Glutamatergic neuron (in vitro differentiated cells): ENCODE measurements at regions not wholly inside any gene's neighbourhood (a gene's known extent, or its start where the extent isn't known, plus 50 kb on each side); places are given as distances from the start of the nearest gene placed in this dataset.

Experiments used
- DNase-seq: peaks from one replicate; pipeline ENCODE4 v3.0.0; 2022
- H3K27ac Mint-ChIP-seq: one replicate; pipeline ENCODE4 v1.8.0; 2020; ENCODE audit warnings: mild to moderate bottlenecking, mixed read lengths, inconsistent platforms; ENCODE audit not compliant: unreplicated experiment
- H3K27me3 Mint-ChIP-seq: one replicate; pipeline ENCODE4 v1.8.0; 2020; ENCODE audit warnings: mild to moderate bottlenecking, moderate library complexity, mixed read lengths, inconsistent platforms; ENCODE audit not compliant: unreplicated experiment
- H3K36me3 Mint-ChIP-seq: one replicate; pipeline ENCODE4 v1.8.0; 2020; ENCODE audit warnings: mild to moderate bottlenecking, mixed read lengths, inconsistent platforms; ENCODE audit not compliant: unreplicated experiment
- H3K4me1 Mint-ChIP-seq: one replicate; pipeline ENCODE4 v1.8.0; 2020; ENCODE audit warnings: mild to moderate bottlenecking, low read depth, mixed read lengths, inconsistent platforms; ENCODE audit not compliant: unreplicated experiment
- H3K4me3 Mint-ChIP-seq: one replicate; pipeline ENCODE4 v1.8.0; 2020; ENCODE audit warnings: mild to moderate bottlenecking, mixed read lengths, inconsistent platforms; ENCODE audit not compliant: unreplicated experiment
- H3K9me3 Mint-ChIP-seq: one replicate; pipeline ENCODE4 v1.8.0; 2020; ENCODE audit warnings: mild to moderate bottlenecking, moderate library complexity, mixed read lengths, inconsistent platforms; ENCODE audit not compliant: unreplicated experiment
- TF ChIP-seq, protein P1 (sequence below): fragments of 200-600 bp; sonication (generic); IDR thresholded peaks from one replicate; pipeline ENCODE4 v1.5.0; 2021; ENCODE audit not compliant: partially characterized antibody, unreplicated experiment

DNA sequence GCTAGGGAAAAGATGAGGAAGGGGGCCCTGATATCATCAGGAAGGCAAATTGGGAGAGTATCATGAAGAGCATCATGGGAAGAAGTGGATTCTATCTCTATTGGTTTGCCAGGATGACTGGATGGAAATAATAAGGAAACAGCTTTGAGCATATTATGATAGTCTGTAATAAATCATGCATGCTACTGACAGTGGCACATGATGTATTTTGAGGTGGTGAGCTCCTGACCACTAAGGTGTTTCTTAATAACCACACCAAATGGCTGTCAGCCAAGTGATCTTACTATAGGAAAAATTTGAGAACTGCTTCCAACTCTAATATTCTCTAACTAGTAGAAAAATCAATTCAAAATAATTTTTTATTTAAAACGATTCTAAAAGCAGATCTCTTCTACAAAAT is 548.4 kb upstream of the JAG1 start:
- no peaks in the 10 kb centered on the region for H3K9me3 Mint-ChIP-seq
- H3K4me1 Mint-ChIP-seq, result no peaks in the 10 kb centered on the region
- H3K36me3 Mint-ChIP-seq, result no peaks in the 10 kb centered on the region
- H3K27me3 Mint-ChIP-seq, result peaks cover 2% of the 10 kb centered on the region
- H3K27ac Mint-ChIP-seq, result no peak overlapping the region
- TF ChIP-seq, protein P1, sequence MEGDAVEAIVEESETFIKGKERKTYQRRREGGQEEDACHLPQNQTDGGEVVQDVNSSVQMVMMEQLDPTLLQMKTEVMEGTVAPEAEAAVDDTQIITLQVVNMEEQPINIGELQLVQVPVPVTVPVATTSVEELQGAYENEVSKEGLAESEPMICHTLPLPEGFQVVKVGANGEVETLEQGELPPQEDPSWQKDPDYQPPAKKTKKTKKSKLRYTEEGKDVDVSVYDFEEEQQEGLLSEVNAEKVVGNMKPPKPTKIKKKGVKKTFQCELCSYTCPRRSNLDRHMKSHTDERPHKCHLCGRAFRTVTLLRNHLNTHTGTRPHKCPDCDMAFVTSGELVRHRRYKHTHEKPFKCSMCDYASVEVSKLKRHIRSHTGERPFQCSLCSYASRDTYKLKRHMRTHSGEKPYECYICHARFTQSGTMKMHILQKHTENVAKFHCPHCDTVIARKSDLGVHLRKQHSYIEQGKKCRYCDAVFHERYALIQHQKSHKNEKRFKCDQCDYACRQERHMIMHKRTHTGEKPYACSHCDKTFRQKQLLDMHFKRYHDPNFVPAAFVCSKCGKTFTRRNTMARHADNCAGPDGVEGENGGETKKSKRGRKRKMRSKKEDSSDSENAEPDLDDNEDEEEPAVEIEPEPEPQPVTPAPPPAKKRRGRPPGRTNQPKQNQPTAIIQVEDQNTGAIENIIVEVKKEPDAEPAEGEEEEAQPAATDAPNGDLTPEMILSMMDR, result no peak
- no peak for DNase-seq
- H3K4me3 Mint-ChIP-seq, result no peak overlapping the region

DNA sequence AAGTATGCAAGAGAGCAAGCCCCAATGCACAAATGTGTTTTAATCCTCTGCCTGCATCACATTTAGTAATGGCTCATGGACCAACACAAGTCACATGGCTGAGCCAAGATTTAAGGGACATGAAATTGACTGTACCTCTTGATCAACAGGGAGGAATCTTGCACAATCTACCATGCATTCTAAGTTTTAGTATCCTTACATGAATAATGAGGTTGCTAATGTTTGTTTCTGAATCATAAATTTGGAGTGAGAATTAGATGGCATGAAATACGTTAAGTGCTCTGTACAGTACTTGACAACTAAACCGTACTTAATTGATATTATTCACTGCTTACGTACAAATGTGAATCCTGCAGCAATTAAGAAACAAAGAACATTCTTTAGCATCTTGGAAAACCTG is 553.8 kb upstream of the JAG1 start:
- Mint-ChIP-seq H3K27me3 (no peaks in the 10 kb centered on the region), H3K36me3 (no peaks in the 10 kb centered on the region), H3K27ac (no peak overlapping the region), H3K4me3 (no peak overlapping the region), H3K9me3 (no peaks in the 10 kb centered on the region), H3K4me1 (no peaks in the 10 kb centered on the region)
- TF ChIP-seq, protein P1, result no peak
- DNase-seq, result no peak

DNA sequence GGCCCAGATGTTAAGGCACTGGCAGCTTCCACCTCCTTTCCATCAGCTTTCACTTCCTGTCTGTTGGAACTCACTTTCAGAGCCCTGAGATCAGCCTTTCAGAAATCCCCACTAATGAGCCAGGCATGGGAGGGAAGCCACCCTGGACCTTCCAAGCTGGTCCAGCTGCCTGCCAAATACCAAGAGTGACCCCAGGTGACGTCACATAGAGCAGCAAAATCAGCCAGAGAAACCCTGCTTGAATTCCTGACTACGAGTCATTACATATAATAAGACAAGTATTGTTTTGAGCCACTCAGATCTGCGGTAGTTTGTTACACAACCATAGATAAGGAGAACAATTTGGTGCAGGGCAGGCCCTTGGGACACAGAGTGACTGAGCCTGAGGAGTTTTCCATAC is 556.0 kb upstream of the JAG1 start:
- Mint-ChIP-seq H3K27ac (no peak overlapping the region), H3K36me3 (no peaks in the 10 kb centered on the region), H3K4me3 (no peak overlapping the region), H3K9me3 (no peaks in the 10 kb centered on the region), H3K27me3 (no peaks in the 10 kb centered on the region), H3K4me1 (no peaks in the 10 kb centered on the region)
- no peak for DNase-seq
- TF ChIP-seq, protein P1, result no peak

DNA sequence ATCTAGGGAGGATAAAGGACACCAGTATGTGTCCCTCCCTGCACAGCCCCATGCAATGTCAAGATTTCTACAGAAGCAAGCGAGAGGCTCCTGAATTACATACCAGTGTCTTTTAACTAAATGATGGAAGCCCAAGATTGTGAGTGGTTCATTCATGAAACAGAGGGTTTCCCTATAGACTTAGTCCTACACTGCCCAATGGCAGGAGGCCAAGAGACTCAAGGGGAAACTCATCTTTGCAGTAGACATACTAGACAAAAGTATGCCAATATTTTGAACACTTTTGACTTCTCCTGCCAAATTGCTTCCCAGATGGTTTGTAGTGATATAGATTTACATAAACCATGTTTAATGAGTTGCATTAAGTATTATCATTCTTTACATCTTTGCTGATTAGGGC is 557.2 kb upstream of the JAG1 start:
- Mint-ChIP-seq H3K36me3 (no peaks in the 10 kb centered on the region), H3K9me3 (no peaks in the 10 kb centered on the region), H3K4me1 (no peaks in the 10 kb centered on the region), H3K4me3 (no peak overlapping the region), H3K27me3 (no peaks in the 10 kb centered on the region), H3K27ac (no peak overlapping the region)
- no peak for DNase-seq
- TF ChIP-seq, protein P1, result no peak

DNA sequence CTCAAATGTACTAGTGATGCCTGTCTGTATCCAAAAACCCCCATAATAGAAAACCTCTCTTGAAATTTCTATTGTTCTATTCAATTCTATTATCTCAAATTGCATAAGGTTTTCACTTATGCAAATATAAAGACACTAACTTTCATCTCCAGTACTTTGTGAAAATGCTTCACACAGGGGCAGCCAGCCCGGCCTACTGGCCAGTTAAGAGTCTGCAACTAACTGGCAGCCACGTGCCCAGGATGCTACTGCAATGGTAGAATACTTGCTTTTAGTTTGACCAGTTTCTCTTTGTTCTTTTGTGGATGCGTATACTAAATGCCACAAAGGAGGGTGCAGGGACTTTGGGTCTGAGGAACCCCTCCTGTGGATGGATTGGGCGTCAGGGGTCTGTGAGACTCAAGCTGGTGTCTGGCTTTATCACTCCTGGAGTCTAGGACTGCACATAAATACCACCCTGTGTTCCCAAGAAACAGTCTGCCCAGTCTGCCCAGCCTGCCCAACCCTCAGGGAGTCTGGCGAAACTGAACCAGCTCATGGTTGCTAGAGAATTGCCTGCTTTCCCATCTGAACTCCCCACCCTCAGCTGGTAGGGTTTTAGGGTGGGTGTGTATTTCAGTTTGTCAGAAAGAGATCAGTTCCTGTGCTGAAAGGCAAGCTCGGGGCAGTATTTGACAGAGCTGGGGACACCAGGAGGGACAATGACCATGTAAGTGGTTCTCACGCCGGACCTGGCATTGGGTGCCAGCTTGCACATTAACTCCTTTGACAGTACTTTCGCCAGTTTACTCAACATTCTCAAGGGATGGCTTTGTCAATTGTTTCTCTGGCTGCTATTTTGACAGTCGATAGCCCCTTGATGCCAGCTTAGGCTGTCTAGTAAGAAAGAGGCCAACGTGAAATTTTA is 558.2 kb upstream of the JAG1 start:
- Mint-ChIP-seq H3K9me3 (no peaks in the 10 kb centered on the region), H3K4me1 (no peaks in the 10 kb centered on the region), H3K27ac (no peak overlapping the region), H3K36me3 (no peaks in the 10 kb centered on the region), H3K4me3 (no peak overlapping the region), H3K27me3 (no peaks in the 10 kb centered on the region)
- TF ChIP-seq, protein P1, result no peak
- DNase-seq, result no peak
